ENCODE measurements at regions not wholly inside any gene's neighbourhood (a gene's known extent, or its start where the extent isn't known, plus 50 kb on each side); places are given as distances from the start of the nearest gene placed in this dataset.

GRCh38 chr6:128597956-128598355 is 77.6 kb upstream of the PTPRK start:
- Histone ChIP-seq H3K9ac (ENCODE audit: low read length) (no peak overlapping the region), H3K4me2 (ENCODE audit: low read depth, low read length) (no peak overlapping the region), H3F3A (ENCODE audit: insufficient read depth, low read length) (no peaks in the 10 kb centered on the region), H3K79me2 (ENCODE audit: low read length) (no peaks in the 10 kb centered on the region), H3K36me3 (replicated peaks; ENCODE audit: insufficient read depth, low read length) (no peaks in the 10 kb centered on the region), H3K4me3 (ENCODE audit: low read length) (no peak overlapping the region), H3K27me3 (replicated peaks; ENCODE audit: insufficient read depth, low read length) (no peaks in the 10 kb centered on the region), H3K27ac (ENCODE audit: low read length) (no peak overlapping the region), H3K9me3 (replicated peaks; ENCODE audit: insufficient read depth, low read length) (no peaks in the 10 kb centered on the region), H3K4me1 (ENCODE audit: low read length) (peaks cover 4% of the 10 kb centered on the region; the same call in 1 of the 2 replicates), H2AFZ (ENCODE audit: low read length) (no peak overlapping the region), H4K20me1 (ENCODE audit: insufficient read depth, low read length) (no peaks in the 10 kb centered on the region), H3K9me2 (replicated peaks; ENCODE audit: insufficient read depth, low read length) (no peaks in the 10 kb centered on the region)
- DNase-seq = no peak
- TF ChIP-seq EZH2 (optimal IDR thresholded peaks at IDR 0.05; ENCODE audit: low read depth, low read length) (no peak), CTCF (IDR thresholded peaks at IDR 0.05; ENCODE audit: low read length) (no peak), EZH2phosphoT487 (IDR thresholded peaks at IDR 0.05; ENCODE audit: low read length) (no peak)

- Histone ChIP-seq H3K36me3 (replicated peaks; ENCODE audit: insufficient read depth, low read length) (no peaks in the 10 kb centered on the region), H4K20me1 (ENCODE audit: insufficient read depth, low read length) (no peaks in the 10 kb centered on the region), H2AFZ (ENCODE audit: low read length) (no peak overlapping the region), H3K4me2 (ENCODE audit: low read depth, low read length) (no peak overlapping the region), H3K4me1 (ENCODE audit: low read length) (peaks cover 4% of the 10 kb centered on the region; the same call in 1 of the 2 replicates), H3K9me3 (replicated peaks; ENCODE audit: insufficient read depth, low read length) (no peaks in the 10 kb centered on the region), H3K4me3 (ENCODE audit: low read length) (no peak overlapping the region), H3K9ac (ENCODE audit: low read length) (no peak overlapping the region), H3K9me2 (replicated peaks; ENCODE audit: insufficient read depth, low read length) (no peaks in the 10 kb centered on the region), H3K27ac (ENCODE audit: low read length) (no peak overlapping the region), H3F3A (ENCODE audit: insufficient read depth, low read length) (no peaks in the 10 kb centered on the region), H3K27me3 (replicated peaks; ENCODE audit: insufficient read depth, low read length) (no peaks in the 10 kb centered on the region), H3K79me2 (ENCODE audit: low read length) (no peaks in the 10 kb centered on the region)
- TF ChIP-seq CTCF (IDR thresholded peaks at IDR 0.05; ENCODE audit: low read length) = no peak
- TF ChIP-seq EZH2 (optimal IDR thresholded peaks at IDR 0.05; ENCODE audit: low read depth, low read length) = no peak
- TF ChIP-seq EZH2phosphoT487 (IDR thresholded peaks at IDR 0.05; ENCODE audit: low read length) = no peak
- no peak for DNase-seq
Measured at GRCh38 chr6:128597004-128597403, 76.6 kb upstream of the PTPRK start.

GRCh38 chr6:128595544-128595943 is 75.1 kb upstream of the PTPRK start:
- H3K9me2 ChIP-seq (replicated peaks; ENCODE audit: insufficient read depth, low read length) = no peaks in the 10 kb centered on the region
- no peaks in the 10 kb centered on the region for H3K36me3 ChIP-seq (replicated peaks; ENCODE audit: insufficient read depth, low read length)
- H4K20me1 ChIP-seq (ENCODE audit: insufficient read depth, low read length) = no peaks in the 10 kb centered on the region
- no peaks in the 10 kb centered on the region for H3K27me3 ChIP-seq (replicated peaks; ENCODE audit: insufficient read depth, low read length)
- H3K79me2 ChIP-seq (ENCODE audit: low read length) = no peaks in the 10 kb centered on the region
- H3K9ac ChIP-seq (ENCODE audit: low read length) = no peak overlapping the region
- no peaks in the 10 kb centered on the region for H3F3A ChIP-seq (ENCODE audit: insufficient read depth, low read length)
- H3K27ac ChIP-seq (ENCODE audit: low read length) = no peak overlapping the region
- DNase-seq = no peak
- H2AFZ ChIP-seq (ENCODE audit: low read length) = no peak overlapping the region
- TF ChIP-seq CTCF (IDR thresholded peaks at IDR 0.05; ENCODE audit: low read length) = no peak
- TF ChIP-seq EZH2phosphoT487 (IDR thresholded peaks at IDR 0.05; ENCODE audit: low read length) = no peak
- TF ChIP-seq EZH2 (optimal IDR thresholded peaks at IDR 0.05; ENCODE audit: low read depth, low read length) = no peak
- H3K4me1 ChIP-seq (ENCODE audit: low read length) = no peaks in the 10 kb centered on the region
- H3K4me3 ChIP-seq (ENCODE audit: low read length) = no peak overlapping the region
- no peaks in the 10 kb centered on the region for H3K9me3 ChIP-seq (replicated peaks; ENCODE audit: insufficient read depth, low read length)
- H3K4me2 ChIP-seq (ENCODE audit: low read depth, low read length) = no peak overlapping the region

Data from MM.1S (cell line).